HEK293 (cell line): ENCODE measurements at regions not wholly inside any gene's neighbourhood (a gene's known extent, or its start where the extent isn't known, plus 50 kb on each side); places are given as distances from the start of the nearest gene placed in this dataset.

Experiments
- CTCF ChIA-PET: fragments of 350-600 bp; formaldehyde crosslinking; extraction: SDS; loops from one replicate; lab custom pipeline; 2021; ENCODE audit warnings: antibody characterized with exemption; lab: Yijun Ruan, JAX
- POLR2A ChIA-PET: fragments of 300-600 bp; formaldehyde crosslinking; extraction: SDS; loops from one replicate; lab custom pipeline; 2020; ENCODE audit warnings: antibody characterized with exemption, inconsistent platforms; lab: Yijun Ruan, JAX
- H3K27ac ChIP-seq: fragments of 200-500 bp; sonication (Bioruptor generic); 2 replicates; pipeline ENCODE4 v1.5.1; 2014; ENCODE audit warnings: low read depth, low read length, control low read depth, inconsistent platforms; ENCODE audit errors: extremely low read depth
- H3K36me3 ChIP-seq, 2 experiments: fragments of 200-500 bp in 1 of 2; sonication (Bioruptor generic) in 1 of 2; 1 replicate in 1 of 2; 2 replicates in 1 of 2; pipeline ENCODE4 v1.5.1; 2014 to 2017; ENCODE audit warnings: inconsistent platforms in 2 of 2, low read length in 2 of 2; ENCODE audit not compliant: control insufficient read depth in 2 of 2, insufficient read depth in 1 of 2
- H3K4me1 ChIP-seq: fragments of 200-500 bp; sonication (Bioruptor generic); 2 replicates; pipeline ENCODE4 v1.5.1; 2014; ENCODE audit warnings: mild to moderate bottlenecking, low read length, inconsistent platforms; ENCODE audit not compliant: control insufficient read depth, insufficient read depth
- H3K4me3 ChIP-seq: 2 replicates; pipeline ENCODE4 v1.5.1; 2011; ENCODE audit warnings: low read depth, mild to moderate bottlenecking, control low read depth, low read length, moderate library complexity
- H3K9me3 ChIP-seq: fragments of 200-500 bp; sonication (Bioruptor generic); 2 replicates; pipeline ENCODE4 v1.5.1; 2014; ENCODE audit warnings: low read depth, low read length, inconsistent platforms; ENCODE audit not compliant: control insufficient read depth, insufficient read depth
- HOXA7 ChIP-seq: sonication (generic); formaldehyde crosslinking; IDR thresholded peaks from 2 replicates; pipeline ENCODE4 v1.8.1; 2022; ENCODE audit warnings: missing genetic modification reagents, borderline replicate concordance
- KLF7 ChIP-seq: fragments of 450-650 bp; formaldehyde crosslinking; IDR thresholded peaks from 2 replicates; pipeline ENCODE4 v1.5.1; 2016; ENCODE audit warnings: missing biosample characterization, missing genetic modification characterization, borderline replicate concordance
- PBX3 ChIP-seq: sonication (generic); formaldehyde crosslinking; IDR thresholded peaks from 2 replicates; pipeline ENCODE4 v1.8.1; 2022; ENCODE audit warnings: mild to moderate bottlenecking, moderate library complexity, missing genetic modification reagents
- SALL2 ChIP-seq: fragments of 450-650 bp; formaldehyde crosslinking; IDR thresholded peaks from 2 replicates; pipeline ENCODE4 v1.5.0; 2017; ENCODE audit warnings: missing biosample characterization, mild to moderate bottlenecking, missing genetic modification characterization, borderline replicate concordance
- YY2 ChIP-seq: fragments of 450-650 bp; formaldehyde crosslinking; IDR thresholded peaks from 2 replicates; pipeline ENCODE4 v1.5.1; 2016; ENCODE audit warnings: missing biosample characterization, missing genetic modification characterization
- ZNF140 ChIP-seq: fragments of 450-650 bp; formaldehyde crosslinking; IDR thresholded peaks from 2 replicates; pipeline ENCODE4 v1.5.1; 2016; ENCODE audit warnings: missing biosample characterization, missing genetic modification characterization
- ZNF157 ChIP-seq: fragments of 450-650 bp; formaldehyde crosslinking; IDR thresholded peaks from 2 replicates; pipeline ENCODE4 v1.5.1; 2016; ENCODE audit warnings: missing biosample characterization, missing genetic modification characterization
- ZNF175 ChIP-seq: fragments of 450-650 bp; formaldehyde crosslinking; IDR thresholded peaks from 2 replicates; pipeline ENCODE4 v1.5.1; 2016; ENCODE audit warnings: missing biosample characterization, missing genetic modification characterization
- ZNF211 ChIP-seq: fragments of 450-650 bp; formaldehyde crosslinking; IDR thresholded peaks from 2 replicates; pipeline ENCODE4 v1.5.1; 2016; ENCODE audit warnings: low read depth, missing biosample characterization, missing genetic modification characterization
- ZNF248 ChIP-seq: fragments of 450-650 bp; formaldehyde crosslinking; IDR thresholded peaks from 2 replicates; pipeline ENCODE4 v1.5.1; 2017; ENCODE audit warnings: missing biosample characterization, missing genetic modification characterization
- ZNF280C ChIP-seq: fragments of 450-650 bp; formaldehyde crosslinking; IDR thresholded peaks from 2 replicates; pipeline ENCODE4 v1.5.1; 2016; ENCODE audit warnings: missing biosample characterization, missing genetic modification characterization
- ZNF292 ChIP-seq: fragments of 450-650 bp; formaldehyde crosslinking; IDR thresholded peaks from 2 replicates; pipeline ENCODE4 v1.5.1; 2016; ENCODE audit warnings: low read depth, missing biosample characterization, missing genetic modification characterization, borderline replicate concordance
- ZNF354C ChIP-seq: fragments of 450-650 bp; formaldehyde crosslinking; IDR thresholded peaks from 2 replicates; pipeline ENCODE4 v1.5.1; 2016; ENCODE audit warnings: missing biosample characterization, missing genetic modification characterization, low read depth, borderline replicate concordance
- ZNF423 ChIP-seq: fragments of 450-650 bp; formaldehyde crosslinking; IDR thresholded peaks from 2 replicates; pipeline ENCODE4 v1.5.1; 2016; ENCODE audit warnings: missing biosample characterization, missing genetic modification characterization
- ZNF426 ChIP-seq: fragments of 450-650 bp; formaldehyde crosslinking; IDR thresholded peaks from 2 replicates; pipeline ENCODE4 v1.5.1; 2017; ENCODE audit warnings: missing biosample characterization, missing genetic modification characterization, mild to moderate bottlenecking, inconsistent platforms, moderate library complexity
- ZNF549 ChIP-seq: fragments of 450-650 bp; IDR thresholded peaks from 2 replicates; pipeline ENCODE4 v1.5.1; 2018; ENCODE audit warnings: missing biosample characterization, missing genetic modification characterization, mild to moderate bottlenecking, inconsistent platforms, moderate library complexity
- ZNF555 ChIP-seq: fragments of 450-650 bp; formaldehyde crosslinking; conservative IDR thresholded peaks from 2 replicates; pipeline ENCODE4 v1.5.1; 2017; ENCODE audit warnings: missing biosample characterization, mild to moderate bottlenecking, missing genetic modification characterization, inconsistent platforms
- ZNF707 ChIP-seq: fragments of 450-650 bp; formaldehyde crosslinking; IDR thresholded peaks from 2 replicates; pipeline ENCODE4 v1.5.1; 2016; ENCODE audit warnings: missing biosample characterization, missing genetic modification characterization
- ZNF768 ChIP-seq: fragments of 450-650 bp; formaldehyde crosslinking; IDR thresholded peaks from 2 replicates; pipeline ENCODE4 v1.5.1; 2018; ENCODE audit warnings: missing biosample characterization, mild to moderate bottlenecking, missing genetic modification characterization
- ZNF837 ChIP-seq: fragments of 450-650 bp; formaldehyde crosslinking; IDR thresholded peaks from 2 replicates; pipeline ENCODE4 v1.5.1; 2016; ENCODE audit warnings: missing biosample characterization, missing genetic modification characterization
- TF ChIP-seq, protein P1 (sequence below): fragments of 450-650 bp; formaldehyde crosslinking; optimal IDR thresholded peaks from 2 replicates; pipeline ENCODE3; 2016; ENCODE audit warnings: missing biosample characterization, mild to moderate bottlenecking, missing genetic modification characterization

DNA sequence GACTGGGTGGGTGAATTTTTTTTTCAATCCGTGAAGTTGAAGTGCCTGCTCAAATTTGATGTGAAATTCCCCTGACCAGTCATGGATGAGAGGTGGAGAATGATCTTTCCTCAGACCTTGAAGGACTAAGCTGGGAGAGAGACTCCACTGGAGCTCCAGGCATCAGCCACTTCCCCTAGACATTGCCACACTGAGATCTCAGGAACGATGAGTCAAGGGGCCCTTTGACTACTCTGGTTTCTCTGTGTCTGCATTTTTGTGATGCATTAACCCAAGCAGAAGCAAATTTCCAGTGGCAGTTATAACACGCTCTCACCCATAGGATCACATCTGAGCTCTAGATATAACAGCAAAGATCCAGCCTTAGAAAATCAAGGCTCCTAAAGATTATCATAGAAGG lies 171.2 kb upstream of the KIF2A start:
- H3K4me3 ChIP-seq = no peak overlapping the region
- no peak overlapping the region for H3K27ac ChIP-seq
- no peaks in the 10 kb centered on the region for H3K36me3 ChIP-seq
- no peaks in the 10 kb centered on the region for H3K4me1 ChIP-seq
- ChIA-PET CTCF (no interaction called here), POLR2A (no interaction called here)
- H3K9me3 ChIP-seq = no peaks in the 10 kb centered on the region
- TF ChIP-seq ZNF354C (tag by site-specific recombination) (no peak), PBX3 (CRISPR knock-in tag) (no peak), ZNF280C (no peak), SALL2 (tag by site-specific recombination) (no peak), ZNF549 (tag by site-specific recombination) (no peak), ZNF292 (no peak), HOXA7 (CRISPR knock-in tag) (no peak), YY2 (tag by site-specific recombination) (no peak), KLF7 (tag by site-specific recombination) (no peak), ZNF175 (tag by site-specific recombination) (no peak), ZNF555 (no peak), ZNF423 (no peak), ZNF157 (tag by site-specific recombination) (no peak), ZNF140 (tag by site-specific recombination) (no peak), ZNF707 (no peak)
- TF ChIP-seq, protein P1, sequence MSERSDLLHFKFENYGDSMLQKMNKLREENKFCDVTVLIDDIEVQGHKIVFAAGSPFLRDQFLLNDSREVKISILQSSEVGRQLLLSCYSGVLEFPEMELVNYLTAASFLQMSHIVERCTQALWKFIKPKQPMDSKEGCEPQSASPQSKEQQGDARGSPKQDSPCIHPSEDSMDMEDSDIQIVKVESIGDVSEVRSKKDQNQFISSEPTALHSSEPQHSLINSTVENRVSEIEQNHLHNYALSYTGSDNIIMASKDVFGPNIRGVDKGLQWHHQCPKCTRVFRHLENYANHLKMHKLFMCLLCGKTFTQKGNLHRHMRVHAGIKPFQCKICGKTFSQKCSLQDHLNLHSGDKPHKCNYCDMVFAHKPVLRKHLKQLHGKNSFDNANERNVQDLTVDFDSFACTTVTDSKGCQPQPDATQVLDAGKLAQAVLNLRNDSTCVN = no peak

DNA sequence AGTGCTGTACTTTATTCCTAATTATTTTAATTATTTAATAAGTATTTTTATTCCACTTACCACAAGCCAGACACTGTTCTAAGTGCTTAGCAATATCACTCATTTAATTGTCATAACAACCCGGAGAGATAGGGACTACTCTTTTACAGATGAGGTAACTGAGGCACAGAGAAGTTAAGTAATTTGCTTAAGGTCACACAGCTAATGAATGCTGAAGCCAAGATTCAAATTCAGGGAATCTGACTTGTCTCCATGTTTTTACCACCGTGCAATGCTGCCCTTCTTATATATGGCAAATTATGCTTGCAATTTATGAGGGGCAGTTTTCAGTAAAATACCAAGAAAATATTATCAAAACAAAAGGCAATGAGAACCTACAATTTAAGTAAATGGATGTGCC lies 168.4 kb upstream of the KIF2A start:
- CTCF ChIA-PET = interaction anchor here (0.7 kb wide), 1 partner anchor 71 kb away, joined by 3 read pairs; no protein-coding TSS in a partner anchor
- Histone ChIP-seq H3K27ac (no peak overlapping the region), H3K4me1 (no peaks in the 10 kb centered on the region)
- TF ChIP-seq ZNF248 (tag by site-specific recombination) = no peak
- no peak for TF ChIP-seq ZNF426 (tag by site-specific recombination)
- no peak for TF ChIP-seq ZNF837
- TF ChIP-seq ZNF211 (tag by site-specific recombination) = no peak
- peak; percentile 84 for TF ChIP-seq ZNF768 (tag by site-specific recombination)
- TF ChIP-seq, all 188 proteins: peak for 1
- Histone ChIP-seq H3K4me3 (no peak overlapping the region), H3K9me3 (no peaks in the 10 kb centered on the region), H3K36me3 (no peaks in the 10 kb centered on the region)
- POLR2A ChIA-PET = no interaction called here
